Mesendoderm (in vitro differentiated cells): ENCODE measurements at regions not wholly inside any gene's neighbourhood (a gene's known extent, or its start where the extent isn't known, plus 50 kb on each side); places are given as distances from the start of the nearest gene placed in this dataset.

Experiments used
- DNase-seq: peaks from one replicate; pipeline ENCODE4 v3.0.0; 2013
- H2AK5ac ChIP-seq: 2 replicates; pipeline ENCODE4 v1.6.1; 2013; ENCODE audit warnings: low read length, inconsistent platforms
- H2BK120ac ChIP-seq: 2 replicates; pipeline ENCODE4 v1.6.1; 2013; ENCODE audit warnings: low read depth, mild to moderate bottlenecking, low read length, moderate library complexity, mixed read lengths
- H2BK15ac ChIP-seq: replicated peaks from 2 replicates; pipeline ENCODE4 v1.6.1; 2013; ENCODE audit warnings: low read depth, mild to moderate bottlenecking, moderate library complexity
- H2BK5ac ChIP-seq: 2 replicates; pipeline ENCODE4 v1.6.1; 2013; ENCODE audit warnings: low read length, inconsistent platforms
- H3K18ac ChIP-seq: 2 replicates; pipeline ENCODE4 v1.6.1; 2013; ENCODE audit warnings: mild to moderate bottlenecking, low read length, mixed read lengths
- H3K23ac ChIP-seq: one replicate; pipeline ENCODE4 v1.6.1; 2013; ENCODE audit warnings: low read length
- H3K27ac ChIP-seq: 2 replicates; pipeline ENCODE4 v1.5.1; 2013; ENCODE audit warnings: low read depth, mild to moderate bottlenecking, inconsistent platforms, low read length, moderate library complexity
- H3K27me3 ChIP-seq: 2 replicates; pipeline ENCODE4 v1.6.1; 2013; ENCODE audit warnings: low read length, control low read depth, mild to moderate bottlenecking, inconsistent platforms; ENCODE audit not compliant: insufficient read depth, poor library complexity
- H3K36me3 ChIP-seq: 2 replicates; pipeline ENCODE4 v1.6.1; 2013; ENCODE audit warnings: low read length, inconsistent platforms; ENCODE audit not compliant: control insufficient read depth, insufficient read depth
- H3K4ac ChIP-seq: one replicate; pipeline ENCODE4 v1.6.1; 2013; ENCODE audit warnings: low read depth, mild to moderate bottlenecking, low read length, moderate library complexity
- H3K4me1 ChIP-seq: 2 replicates; pipeline ENCODE4 v1.6.1; 2013; ENCODE audit warnings: low read depth, low read length, inconsistent platforms; ENCODE audit not compliant: control insufficient read depth
- H3K4me2 ChIP-seq: 2 replicates; pipeline ENCODE4 v1.6.1; 2013; ENCODE audit warnings: low read length
- H3K4me3 ChIP-seq: 2 replicates; pipeline ENCODE4 v1.5.1; 2013; ENCODE audit warnings: mild to moderate bottlenecking, low read length
- H3K56ac ChIP-seq: one replicate; pipeline ENCODE4 v1.6.1; 2013; ENCODE audit warnings: low read length
- H3K79me1 ChIP-seq: 2 replicates; pipeline ENCODE4 v1.6.1; 2013; ENCODE audit warnings: low read length, inconsistent platforms
- H3K79me2 ChIP-seq: 2 replicates; pipeline ENCODE4 v1.6.1; 2013; ENCODE audit warnings: mild to moderate bottlenecking, low read length; ENCODE audit not compliant: control insufficient read depth, insufficient read depth
- H3K9ac ChIP-seq: 2 replicates; pipeline ENCODE4 v1.6.1; 2013; ENCODE audit warnings: low read length, inconsistent platforms
- H4K5ac ChIP-seq: one replicate; pipeline ENCODE4 v1.6.1; 2013; ENCODE audit warnings: low read length
- H4K8ac ChIP-seq: one replicate; pipeline ENCODE4 v1.6.1; 2013; ENCODE audit warnings: low read depth, mild to moderate bottlenecking, control low read depth, low read length, moderate library complexity
- WGBS: extraction: QIAGEN DNeasy Blood & Tissue Kit; methylation state at CpG from one replicate; pipeline ENCODE4 v1.1.7; 2013; ENCODE audit warnings: low lambda C conversion rate, missing lambda C conversion rate; ENCODE audit not compliant: insufficient coverage; ENCODE audit errors: extremely low coverage; 5-methylcytosine and 5-hydroxymethylcytosine counted together

- no peak for DNase-seq
- H3K4ac ChIP-seq: no peak overlapping the region
- no CpG with 5 or more reads among the region's 5 CpGs for WGBS
Measured at GRCh38 chr6:43962458-43962857, 164.8 kb downstream of the MRPL14 start.

GRCh38 chr6:43957273-43957672 lies 170.0 kb downstream of the MRPL14 start:
- Histone ChIP-seq H3K4ac (no peak overlapping the region), H3K18ac (no peak overlapping the region), H3K4me3 (no peak overlapping the region), H3K27me3 (no peaks in the 10 kb centered on the region), H3K79me1 (no peaks in the 10 kb centered on the region), H3K56ac (no peak overlapping the region), H3K4me1 (no peaks in the 10 kb centered on the region), H2BK120ac (no peak overlapping the region), H2BK5ac (no peak overlapping the region), H4K5ac (no peak overlapping the region), H2BK15ac (no peak overlapping the region), H3K79me2 (no peaks in the 10 kb centered on the region), H3K23ac (no peak overlapping the region), H3K4me2 (no peak overlapping the region), H3K27ac (no peak overlapping the region), H3K36me3 (no peaks in the 10 kb centered on the region), H3K9ac (no peak overlapping the region), H2AK5ac (no peak overlapping the region), H4K8ac (no peak overlapping the region)
- no peak for DNase-seq
- no CpG with 5 or more reads among the region's 3 CpGs for WGBS

More at GRCh38 chr6:43962458-43962857, 164.8 kb downstream of the MRPL14 start:
- Histone ChIP-seq H3K4me1 (peaks cover 6% of the 10 kb centered on the region), H3K56ac (no peak overlapping the region), H3K27ac (no peak overlapping the region), H2BK15ac (no peak overlapping the region), H2BK120ac (no peak overlapping the region), H3K4me2 (no peak overlapping the region), H4K5ac (no peak overlapping the region), H3K79me2 (no peaks in the 10 kb centered on the region), H2AK5ac (no peak overlapping the region), H3K36me3 (no peaks in the 10 kb centered on the region), H3K4me3 (no peak overlapping the region), H3K27me3 (no peaks in the 10 kb centered on the region), H2BK5ac (no peak overlapping the region), H3K9ac (no peak overlapping the region), H3K18ac (no peak overlapping the region), H4K8ac (no peak overlapping the region), H3K23ac (no peak overlapping the region), H3K79me1 (no peaks in the 10 kb centered on the region)

GRCh38 chr6:43956478-43956877 lies 170.8 kb downstream of the MRPL14 start:
- no peak overlapping the region for H3K27ac ChIP-seq
- H3K23ac ChIP-seq: no peak overlapping the region
- no peak overlapping the region for H3K4me3 ChIP-seq
- WGBS: no CpG with 5 or more reads among the region's 3 CpGs
- no peaks in the 10 kb centered on the region for H3K4me1 ChIP-seq
- no peak for DNase-seq
- H4K8ac ChIP-seq: no peak overlapping the region
- H3K56ac ChIP-seq: no peak overlapping the region
- no peaks in the 10 kb centered on the region for H3K79me1 ChIP-seq
- H3K4me2 ChIP-seq: no peak overlapping the region
- no peak overlapping the region for H2BK5ac ChIP-seq
- no peak overlapping the region for H4K5ac ChIP-seq
- H3K9ac ChIP-seq: no peak overlapping the region
- no peak overlapping the region for H3K4ac ChIP-seq
- no peaks in the 10 kb centered on the region for H3K36me3 ChIP-seq
- H3K27me3 ChIP-seq: no peaks in the 10 kb centered on the region
- H2AK5ac ChIP-seq: no peak overlapping the region
- H3K79me2 ChIP-seq: no peaks in the 10 kb centered on the region
- no peak overlapping the region for H3K18ac ChIP-seq
- H2BK120ac ChIP-seq: no peak overlapping the region
- H2BK15ac ChIP-seq: no peak overlapping the region

- no peak overlapping the region for H3K23ac ChIP-seq
- DNase-seq: no peak
- no peak overlapping the region for H3K4ac ChIP-seq
- no peaks in the 10 kb centered on the region for H3K79me1 ChIP-seq
- H2AK5ac ChIP-seq: no peak overlapping the region
- H3K4me2 ChIP-seq: no peak overlapping the region
- no peaks in the 10 kb centered on the region for H3K79me2 ChIP-seq
- H2BK15ac ChIP-seq: no peak overlapping the region
- H3K27ac ChIP-seq: no peak overlapping the region
- H3K4me1 ChIP-seq: no peaks in the 10 kb centered on the region
- no peak overlapping the region for H3K56ac ChIP-seq
- no peak overlapping the region for H2BK120ac ChIP-seq
- no peaks in the 10 kb centered on the region for H3K36me3 ChIP-seq
- no peak overlapping the region for H4K8ac ChIP-seq
- no peak overlapping the region for H3K18ac ChIP-seq
- H3K27me3 ChIP-seq: no peaks in the 10 kb centered on the region
- H3K9ac ChIP-seq: no peak overlapping the region
- no CpG with 5 or more reads among the region's 12 CpGs for WGBS
- no peak overlapping the region for H2BK5ac ChIP-seq
- no peak overlapping the region for H4K5ac ChIP-seq
- no peak overlapping the region for H3K4me3 ChIP-seq
Measured at GRCh38 chr6:43954311-43955131, 172.7 kb downstream of the MRPL14 start.

- Histone ChIP-seq H3K27me3 (no peaks in the 10 kb centered on the region), H2AK5ac (no peak overlapping the region), H3K79me1 (no peaks in the 10 kb centered on the region), H3K4ac (no peak overlapping the region), H3K79me2 (no peaks in the 10 kb centered on the region), H3K4me3 (no peak overlapping the region), H3K4me2 (no peak overlapping the region), H3K36me3 (no peaks in the 10 kb centered on the region), H3K27ac (no peak overlapping the region), H3K9ac (no peak overlapping the region), H4K8ac (no peak overlapping the region), H3K23ac (no peak overlapping the region), H2BK15ac (no peak overlapping the region), H4K5ac (no peak overlapping the region), H3K18ac (no peak overlapping the region), H2BK5ac (no peak overlapping the region), H2BK120ac (no peak overlapping the region), H3K4me1 (no peaks in the 10 kb centered on the region), H3K56ac (no peak overlapping the region)
- WGBS: no CpG with 5 or more reads among the region's 8 CpGs
- DNase-seq: peak; percentile 74
Measured at GRCh38 chr6:43953794-43954310, 173.4 kb downstream of the MRPL14 start.
